ENCODE measurements at regions not wholly inside any gene's neighbourhood (a gene's known extent, or its start where the extent isn't known, plus 50 kb on each side); places are given as distances from the start of the nearest gene placed in this dataset.

GRCh38 chr1:18557621-18558465, 72.8 kb upstream of the PAX7 start:
- no peaks in the 10 kb centered on the region for H3K36me3 Mint-ChIP-seq
- peaks cover 0 to 64% of the 10 kb centered on the region in 2 experiments for H3K27me3 ChIP-seq (replicated peaks in 1 of 2; ENCODE audit: control insufficient read depth in 2 of 2, extremely low read depth in 1 of 2, insufficient read depth in 2 of 2, low read length in 1 of 2)
- H3K4me3 ChIP-seq (ENCODE audit: control insufficient read depth in 1 of 2, extremely low read depth in 1 of 2, low read length in 1 of 2) = no peak overlapping the region
- H3K4me1 Mint-ChIP-seq = peaks cover 12 to 18% (median 16%) of the 10 kb centered on the region in 3 donors
- 7% methylated on average over 29 of the region's 29 CpGs for WGBS (ENCODE audit: insufficient coverage)
- H3K9me3 ChIP-seq = no peaks in the 10 kb centered on the region
- ChIA-PET POLR2A (interaction anchor here in 1 of 2 donors (0.7 kb wide), 1 partner anchor 123 kb away, joined by 4 read pairs; no protein-coding TSS in a partner anchor), CTCF (no interaction called here)
- peak overlapping the region in 1 of 2 donors; percentile 12 for H3K27ac Mint-ChIP-seq
- H3K4me1 ChIP-seq (ENCODE audit: control insufficient read depth in 1 of 2, extremely low read depth in 1 of 2, insufficient read depth in 2 of 2, low read length in 2 of 2) = peaks cover 0 to 11% of the 10 kb centered on the region in 2 experiments
- H3K4me3 Mint-ChIP-seq = peak overlapping the region in 2 of 3 donors; percentile 25 to 69
- no peak overlapping the region for H3K27ac ChIP-seq (ENCODE audit: low read length)
- no peaks in the 10 kb centered on the region for H3K9me3 Mint-ChIP-seq
- H3K36me3 ChIP-seq (ENCODE audit: control insufficient read depth in 2 of 2, extremely low read depth in 1 of 2, insufficient read depth in 1 of 2, low read length in 1 of 2) = no peaks in the 10 kb centered on the region
- DNase-seq (peak in 4 of 35 experiments; percentile 2 to 20 (median 4)), ATAC-seq (replicated peaks in 1 of 4) (peak; percentile 32 to 60 (median 51))
- peaks cover 69 to 70% of the 10 kb centered on the region in 2 donors for H3K27me3 Mint-ChIP-seq

- H3K27ac ChIP-seq (ENCODE audit: low read length) = no peak overlapping the region
Measured at GRCh38 chr1:18560692-18561091, 70.0 kb upstream of the PAX7 start.

GRCh38 chr1:18561967-18562366, 68.7 kb upstream of the PAX7 start:
- Mint-ChIP-seq H3K27ac (no peak overlapping the region), H3K36me3 (no peaks in the 10 kb centered on the region), H3K9me3 (no peaks in the 10 kb centered on the region), H3K4me1 (peaks cover 11 to 15% (median 12%) of the 10 kb centered on the region in 3 donors), H3K27me3 (peaks cover 54 to 65% of the 10 kb centered on the region in 2 donors), H3K4me3 (no peak overlapping the region)
- DNase-seq = no peak
- no peaks in the 10 kb centered on the region for H3K9me3 ChIP-seq
- WGBS (ENCODE audit: insufficient coverage) = 67% methylated on average over 4 of the region's 9 CpGs
- CTCF ChIA-PET = no interaction called here
- peaks cover 0 to 11% of the 10 kb centered on the region in 2 experiments for H3K4me1 ChIP-seq (ENCODE audit: control insufficient read depth in 1 of 2, extremely low read depth in 1 of 2, insufficient read depth in 2 of 2, low read length in 2 of 2)
- ATAC-seq (replicated peaks in 1 of 4) = no peak
- no peak overlapping the region for H3K27ac ChIP-seq (ENCODE audit: low read length)
- no peak overlapping the region for H3K4me3 ChIP-seq (ENCODE audit: control insufficient read depth in 1 of 2, extremely low read depth in 1 of 2, low read length in 1 of 2)
- H3K36me3 ChIP-seq (ENCODE audit: control insufficient read depth in 2 of 2, extremely low read depth in 1 of 2, insufficient read depth in 1 of 2, low read length in 1 of 2) = no peaks in the 10 kb centered on the region
- POLR2A ChIA-PET = no interaction called here
- peaks cover 0 to 57% of the 10 kb centered on the region in 2 experiments for H3K27me3 ChIP-seq (replicated peaks in 1 of 2; ENCODE audit: control insufficient read depth in 2 of 2, extremely low read depth in 1 of 2, insufficient read depth in 2 of 2, low read length in 1 of 2)

More at GRCh38 chr1:18560692-18561091, 70.0 kb upstream of the PAX7 start:
- no peak for ATAC-seq (replicated peaks in 1 of 4)
- WGBS (ENCODE audit: insufficient coverage) = no CpG with 5 or more reads among the region's 5 CpGs
- H3K4me3 Mint-ChIP-seq = no peak overlapping the region
- H3K4me1 Mint-ChIP-seq = peaks cover 12 to 18% (median 16%) of the 10 kb centered on the region in 3 donors
- H3K4me3 ChIP-seq (ENCODE audit: control insufficient read depth in 1 of 2, extremely low read depth in 1 of 2, low read length in 1 of 2) = no peak overlapping the region
- peaks cover 0 to 11% of the 10 kb centered on the region in 2 experiments for H3K4me1 ChIP-seq (ENCODE audit: control insufficient read depth in 1 of 2, extremely low read depth in 1 of 2, insufficient read depth in 2 of 2, low read length in 2 of 2)
- H3K36me3 ChIP-seq (ENCODE audit: control insufficient read depth in 2 of 2, extremely low read depth in 1 of 2, insufficient read depth in 1 of 2, low read length in 1 of 2) = no peaks in the 10 kb centered on the region
- H3K27me3 Mint-ChIP-seq = peaks cover 58 to 64% of the 10 kb centered on the region in 2 donors
- DNase-seq = no peak
- ChIA-PET POLR2A (no interaction called here), CTCF (no interaction called here)
- H3K36me3 Mint-ChIP-seq = no peaks in the 10 kb centered on the region
- no peaks in the 10 kb centered on the region for H3K9me3 Mint-ChIP-seq
- H3K27ac Mint-ChIP-seq = no peak overlapping the region
- H3K27me3 ChIP-seq (replicated peaks in 1 of 2; ENCODE audit: control insufficient read depth in 2 of 2, extremely low read depth in 1 of 2, insufficient read depth in 2 of 2, low read length in 1 of 2) = peaks cover 0 to 58% of the 10 kb centered on the region in 2 experiments
- H3K9me3 ChIP-seq = no peaks in the 10 kb centered on the region

GRCh38 chr1:18564676-18565075, 66.0 kb upstream of the PAX7 start:
- no peaks in the 10 kb centered on the region for H3K4me1 Mint-ChIP-seq
- peaks cover 0 to 6% (median 4%) of the 10 kb centered on the region in 3 donors for H3K9me3 Mint-ChIP-seq
- 83% methylated on average over 2 of the region's 3 CpGs for WGBS (ENCODE audit: insufficient coverage)
- H3K36me3 Mint-ChIP-seq = no peaks in the 10 kb centered on the region
- ATAC-seq (replicated peaks in 1 of 4) (no peak), DNase-seq (no peak)
- no peak overlapping the region for H3K27ac ChIP-seq (ENCODE audit: low read length)
- H3K27me3 Mint-ChIP-seq = peaks cover 33 to 49% of the 10 kb centered on the region in 2 donors
- H3K4me1 ChIP-seq (ENCODE audit: control insufficient read depth in 1 of 2, extremely low read depth in 1 of 2, insufficient read depth in 2 of 2, low read length in 2 of 2) = no peaks in the 10 kb centered on the region
- no peak overlapping the region for H3K4me3 Mint-ChIP-seq
- H3K4me3 ChIP-seq (ENCODE audit: control insufficient read depth in 1 of 2, extremely low read depth in 1 of 2, low read length in 1 of 2) = no peak overlapping the region
- ChIA-PET POLR2A (no interaction called here), CTCF (no interaction called here)
- peaks cover 0 to 48% of the 10 kb centered on the region in 2 experiments for H3K27me3 ChIP-seq (replicated peaks in 1 of 2; ENCODE audit: control insufficient read depth in 2 of 2, extremely low read depth in 1 of 2, insufficient read depth in 2 of 2, low read length in 1 of 2)
- no peak overlapping the region for H3K27ac Mint-ChIP-seq
- no peaks in the 10 kb centered on the region for H3K36me3 ChIP-seq (ENCODE audit: control insufficient read depth in 2 of 2, extremely low read depth in 1 of 2, insufficient read depth in 1 of 2, low read length in 1 of 2)
- no peaks in the 10 kb centered on the region for H3K9me3 ChIP-seq

- WGBS (ENCODE audit: insufficient coverage) = no CpG with 5 or more reads among the region's 2 CpGs
- Histone ChIP-seq H3K36me3 (ENCODE audit: control insufficient read depth in 2 of 2, extremely low read depth in 1 of 2, insufficient read depth in 1 of 2, low read length in 1 of 2) (no peaks in the 10 kb centered on the region), H3K27me3 (replicated peaks in 1 of 2; ENCODE audit: control insufficient read depth in 2 of 2, extremely low read depth in 1 of 2, insufficient read depth in 2 of 2, low read length in 1 of 2) (peaks cover 0 to 44% of the 10 kb centered on the region in 2 experiments), H3K4me1 (ENCODE audit: control insufficient read depth in 1 of 2, extremely low read depth in 1 of 2, insufficient read depth in 2 of 2, low read length in 2 of 2) (no peaks in the 10 kb centered on the region), H3K4me3 (ENCODE audit: control insufficient read depth in 1 of 2, extremely low read depth in 1 of 2, low read length in 1 of 2) (no peak overlapping the region), H3K9me3 (no peaks in the 10 kb centered on the region), H3K27ac (ENCODE audit: low read length) (no peak overlapping the region)
- DNase-seq (no peak), ATAC-seq (replicated peaks in 1 of 4) (no peak)
- CTCF ChIA-PET = no interaction called here
- Mint-ChIP-seq H3K4me1 (no peaks in the 10 kb centered on the region), H3K36me3 (no peaks in the 10 kb centered on the region), H3K4me3 (no peak overlapping the region), H3K27ac (no peak overlapping the region), H3K9me3 (peaks cover 0 to 6% (median 4%) of the 10 kb centered on the region in 3 donors), H3K27me3 (peaks cover 34 to 43% of the 10 kb centered on the region in 2 donors)
- POLR2A ChIA-PET = no interaction called here
Measured at GRCh38 chr1:18565321-18565720, 65.3 kb upstream of the PAX7 start.

- peaks cover 33% of the 10 kb centered on the region in 2 donors for H3K27me3 Mint-ChIP-seq
- H3K4me3 Mint-ChIP-seq = no peak overlapping the region
- ChIA-PET CTCF (no interaction called here), POLR2A (no interaction called here)
- H3K4me1 Mint-ChIP-seq = no peaks in the 10 kb centered on the region
- H3K4me3 ChIP-seq (ENCODE audit: control insufficient read depth in 1 of 2, extremely low read depth in 1 of 2, low read length in 1 of 2) = no peak overlapping the region
- no peak for DNase-seq
- H3K27me3 ChIP-seq (replicated peaks in 1 of 2; ENCODE audit: control insufficient read depth in 2 of 2, extremely low read depth in 1 of 2, insufficient read depth in 2 of 2, low read length in 1 of 2) = peaks cover 0 to 39% of the 10 kb centered on the region in 2 experiments
- H3K36me3 ChIP-seq (ENCODE audit: control insufficient read depth in 2 of 2, extremely low read depth in 1 of 2, insufficient read depth in 1 of 2, low read length in 1 of 2) = no peaks in the 10 kb centered on the region
- H3K9me3 ChIP-seq = no peaks in the 10 kb centered on the region
- no peaks in the 10 kb centered on the region for H3K36me3 Mint-ChIP-seq
- no CpG with 5 or more reads among the region's 2 CpGs for WGBS (ENCODE audit: insufficient coverage)
- H3K4me1 ChIP-seq (ENCODE audit: control insufficient read depth in 1 of 2, extremely low read depth in 1 of 2, insufficient read depth in 2 of 2, low read length in 2 of 2) = no peaks in the 10 kb centered on the region
- H3K27ac Mint-ChIP-seq = no peak overlapping the region
- no peak for ATAC-seq (replicated peaks in 1 of 4)
- no peak overlapping the region for H3K27ac ChIP-seq (ENCODE audit: low read length)
- peaks cover 0 to 6% (median 4%) of the 10 kb centered on the region in 3 donors for H3K9me3 Mint-ChIP-seq
Measured at GRCh38 chr1:18568489-18568888, 62.2 kb upstream of the PAX7 start.
